ENCODE measurements at regions not wholly inside any gene's neighbourhood (a gene's known extent, or its start where the extent isn't known, plus 50 kb on each side); places are given as distances from the start of the nearest gene placed in this dataset.
"Not testable (repeated sequence)": the region's sequence is repeated elsewhere in the genome, so short reads cannot be mapped to it uniquely, and the experiment has no call there.

- WGBS (ENCODE audit: extremely low coverage, insufficient read length, low lambda C conversion rate) = no CpG with 5 or more reads among the region's 2 CpGs
- H2BK12ac ChIP-seq (ENCODE audit: insufficient read length, low read depth, low read length) = no peak overlapping the region
- no peaks in the 10 kb centered on the region for H4K20me1 ChIP-seq (ENCODE audit: control insufficient read depth, insufficient read depth, insufficient read length)
- H3K23me2 ChIP-seq (ENCODE audit: insufficient read length, low read depth, low read length, poor library complexity, severe bottlenecking) = no peaks in the 10 kb centered on the region
- H4K8ac ChIP-seq (replicated peaks; ENCODE audit: insufficient read length, low read depth, low read length) = no peak overlapping the region
- Mint-ChIP-seq H3K4me1 (no peaks in the 10 kb centered on the region), H3K4me3 (no peak overlapping the region), H3K36me3 (ENCODE audit: insufficient read depth in 1 of 3, low read depth in 3 of 3) (no peaks in the 10 kb centered on the region), H3K27ac (no peak overlapping the region), H3K9me3 (peaks cover 49 to 51% of the 10 kb centered on the region in 2 experiments), H3K27me3 (ENCODE audit: low read depth) (no peaks in the 10 kb centered on the region; the same call in 1 of the 2 replicates)
- no peak overlapping the region for H2BK120ac ChIP-seq (ENCODE audit: low read depth, low read length, poor library complexity, severe bottlenecking)
- H3K27ac ChIP-seq (ENCODE audit: insufficient read length, low read depth, low read length) = no peak overlapping the region
- H3K9ac ChIP-seq (ENCODE audit: extremely low read depth, insufficient read length, low read length) = no peak overlapping the region
- no peak overlapping the region for H3K4me2 ChIP-seq (ENCODE audit: insufficient read depth, insufficient read length, low read length)
- no peaks in the 10 kb centered on the region for H3K4me1 ChIP-seq (ENCODE audit: insufficient read depth, low read length)
- no peak overlapping the region for H2BK15ac ChIP-seq (ENCODE audit: low read depth, low read length)
- no peaks in the 10 kb centered on the region for H3K79me1 ChIP-seq (ENCODE audit: insufficient read depth, low read depth, low read length, poor library complexity, severe bottlenecking)
- H3K14ac ChIP-seq (ENCODE audit: insufficient read depth, low read length) = no peak overlapping the region
- no peak overlapping the region for H2BK5ac ChIP-seq (ENCODE audit: insufficient read length, low read length)
- no peak overlapping the region for H4K5ac ChIP-seq (ENCODE audit: insufficient read length, low read depth, low read length)
- no peaks in the 10 kb centered on the region for H3K9me3 ChIP-seq (ENCODE audit: control insufficient read depth, low read depth, low read length)
- H2AK5ac ChIP-seq (ENCODE audit: insufficient read length, low read length) = no peak overlapping the region
- no peaks in the 10 kb centered on the region for H3K27me3 ChIP-seq (ENCODE audit: insufficient read depth, low read length)
- H3K4ac ChIP-seq (ENCODE audit: low read depth, low read length) = no peak overlapping the region
- no peak overlapping the region for H2BK20ac ChIP-seq (ENCODE audit: low read depth, low read length, poor library complexity, severe bottlenecking)
- no peaks in the 10 kb centered on the region for H3K79me2 ChIP-seq (ENCODE audit: insufficient read depth, low read length)
- H3K18ac ChIP-seq (ENCODE audit: insufficient read length, low read depth, low read length) = no peak overlapping the region
- H3T11ph ChIP-seq (ENCODE audit: low read length) = no peak overlapping the region
- H2AFZ ChIP-seq (ENCODE audit: low read length) = no peak overlapping the region
- TF ChIP-seq CTCF (conservative IDR thresholded peaks at IDR 0.05) = no peak
- no peak overlapping the region for H3K56ac ChIP-seq (ENCODE audit: insufficient read length, low read depth, low read length)
- no peak overlapping the region for H4K91ac ChIP-seq (ENCODE audit: insufficient read length, low read depth, low read length)
- no peak overlapping the region for H3K23ac ChIP-seq (ENCODE audit: insufficient read length, low read depth, low read length)
- DNase-seq = no peak
These were observed 124.0 kb downstream of the MOSPD2 start for GRCh38 chrX:14997271-14997670.

- peaks cover 60 to 71% of the 10 kb centered on the region in 2 experiments for H3K9me3 Mint-ChIP-seq
- H3K4me3 Mint-ChIP-seq; H3K23me2 ChIP-seq (ENCODE audit: insufficient read length, low read depth, low read length, poor library complexity, severe bottlenecking); H2BK5ac ChIP-seq (ENCODE audit: insufficient read length, low read length); H3K79me1 ChIP-seq (ENCODE audit: insufficient read depth, low read depth, low read length, poor library complexity, severe bottlenecking); H3K56ac ChIP-seq (ENCODE audit: insufficient read length, low read depth, low read length); H2BK120ac ChIP-seq (ENCODE audit: low read depth, low read length, poor library complexity, severe bottlenecking); H3K79me2 ChIP-seq (ENCODE audit: insufficient read depth, low read length); H3K23ac ChIP-seq (ENCODE audit: insufficient read length, low read depth, low read length); H3K4me1 ChIP-seq (ENCODE audit: insufficient read depth, low read length); H3K4me1 Mint-ChIP-seq; H2BK12ac ChIP-seq (ENCODE audit: insufficient read length, low read depth, low read length); H4K5ac ChIP-seq (ENCODE audit: insufficient read length, low read depth, low read length); H3K4me2 ChIP-seq (ENCODE audit: insufficient read depth, insufficient read length, low read length); H3K4ac ChIP-seq (ENCODE audit: low read depth, low read length); H3K14ac ChIP-seq (ENCODE audit: insufficient read depth, low read length); H3K9ac ChIP-seq (ENCODE audit: extremely low read depth, insufficient read length, low read length); H3K9me3 ChIP-seq (ENCODE audit: control insufficient read depth, low read depth, low read length); H2AFZ ChIP-seq (ENCODE audit: low read length); H2AK5ac ChIP-seq (ENCODE audit: insufficient read length, low read length); H3K27ac ChIP-seq (ENCODE audit: insufficient read length, low read depth, low read length); H3K36me3 Mint-ChIP-seq (ENCODE audit: insufficient read depth in 1 of 3, low read depth in 3 of 3); DNase-seq; H4K91ac ChIP-seq (ENCODE audit: insufficient read length, low read depth, low read length); H4K20me1 ChIP-seq (ENCODE audit: control insufficient read depth, insufficient read depth, insufficient read length); H4K8ac ChIP-seq (replicated peaks; ENCODE audit: insufficient read length, low read depth, low read length); H3K18ac ChIP-seq (ENCODE audit: insufficient read length, low read depth, low read length); H3K27me3 ChIP-seq (ENCODE audit: insufficient read depth, low read length); H2BK20ac ChIP-seq (ENCODE audit: low read depth, low read length, poor library complexity, severe bottlenecking); H2BK15ac ChIP-seq (ENCODE audit: low read depth, low read length); H3T11ph ChIP-seq (ENCODE audit: low read length); H3K27ac Mint-ChIP-seq; H3K27me3 Mint-ChIP-seq (ENCODE audit: low read depth): not testable (repeated sequence)
- WGBS (ENCODE audit: extremely low coverage, insufficient read length, low lambda C conversion rate) = no CpG with 5 or more reads among the region's 5 CpGs
These were observed 111.2 kb downstream of the MOSPD2 start for GRCh38 chrX:14984425-14984824.
